ENCODE measurements at regions not wholly inside any gene's neighbourhood (a gene's known extent, or its start where the extent isn't known, plus 50 kb on each side); places are given as distances from the start of the nearest gene placed in this dataset.
"Not testable (repeated sequence)": the region's sequence is repeated elsewhere in the genome, so short reads cannot be mapped to it uniquely, and the experiment has no call there.

DNA sequence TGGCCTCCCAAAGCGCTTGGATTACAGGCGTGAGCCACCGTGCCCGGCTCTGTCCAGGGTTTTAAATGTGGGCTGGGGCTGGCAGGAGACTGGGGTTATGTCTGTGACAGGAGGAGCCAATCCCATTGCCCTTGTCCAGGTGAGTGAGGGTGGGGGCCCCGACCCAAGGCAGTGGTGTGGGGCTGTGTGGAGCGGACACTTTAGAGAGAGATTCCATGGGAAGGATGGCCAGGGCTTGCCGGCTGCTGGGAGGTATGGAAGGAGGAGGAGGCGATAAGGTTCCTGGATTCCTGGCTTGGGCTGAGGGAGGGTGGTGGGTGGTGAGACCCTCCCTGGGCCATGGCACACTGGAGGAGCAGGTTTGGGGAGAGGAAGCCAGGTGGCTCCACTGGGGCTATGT, 104.9 kb downstream of the ZNF267 start:
- TF ChIP-seq POLR2A (IDR thresholded peaks at IDR 0.05); EP300 (IDR thresholded peaks at IDR 0.05; ENCODE audit: low read depth); POLR2AphosphoS5 (IDR thresholded peaks at IDR 0.05): not testable (repeated sequence)
- TF ChIP-seq, protein P1, sequence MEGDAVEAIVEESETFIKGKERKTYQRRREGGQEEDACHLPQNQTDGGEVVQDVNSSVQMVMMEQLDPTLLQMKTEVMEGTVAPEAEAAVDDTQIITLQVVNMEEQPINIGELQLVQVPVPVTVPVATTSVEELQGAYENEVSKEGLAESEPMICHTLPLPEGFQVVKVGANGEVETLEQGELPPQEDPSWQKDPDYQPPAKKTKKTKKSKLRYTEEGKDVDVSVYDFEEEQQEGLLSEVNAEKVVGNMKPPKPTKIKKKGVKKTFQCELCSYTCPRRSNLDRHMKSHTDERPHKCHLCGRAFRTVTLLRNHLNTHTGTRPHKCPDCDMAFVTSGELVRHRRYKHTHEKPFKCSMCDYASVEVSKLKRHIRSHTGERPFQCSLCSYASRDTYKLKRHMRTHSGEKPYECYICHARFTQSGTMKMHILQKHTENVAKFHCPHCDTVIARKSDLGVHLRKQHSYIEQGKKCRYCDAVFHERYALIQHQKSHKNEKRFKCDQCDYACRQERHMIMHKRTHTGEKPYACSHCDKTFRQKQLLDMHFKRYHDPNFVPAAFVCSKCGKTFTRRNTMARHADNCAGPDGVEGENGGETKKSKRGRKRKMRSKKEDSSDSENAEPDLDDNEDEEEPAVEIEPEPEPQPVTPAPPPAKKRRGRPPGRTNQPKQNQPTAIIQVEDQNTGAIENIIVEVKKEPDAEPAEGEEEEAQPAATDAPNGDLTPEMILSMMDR (IDR thresholded peaks at IDR 0.05): not testable (repeated sequence)

All from transverse colon (tissue), 4 donors.